GM12878 (cell line): ENCODE measurements at regions not wholly inside any gene's neighbourhood (a gene's known extent, or its start where the extent isn't known, plus 50 kb on each side); places are given as distances from the start of the nearest gene placed in this dataset.

Experiments
- ATAC-seq: fragments of 200-7000 bp; cut with Tn5 transposase; 3 replicates; pipeline ENCODE4 v1.9.1; 2020; ENCODE audit warnings: mild to moderate bottlenecking, moderate library complexity
- BruUV-seq: library from RNA; stranded (reverse); fragments of 400-500 nt; replicated peaks from 2 replicates; lab custom pipeline; 2021; lab: Mats Ljungman, UMichigan
- CTCF ChIA-PET: fragments of 300-600 bp; sonication (Branson Sonifier 250); formaldehyde crosslinking; extraction: SDS; loops from one replicate; lab custom pipeline; 2021; ENCODE audit warnings: inconsistent platforms; lab: Yijun Ruan, JAX
- POLR2A ChIA-PET: fragments of 350-600 bp; formaldehyde crosslinking; extraction: SDS; loops from one replicate; lab custom pipeline; 2021; ENCODE audit warnings: inconsistent platforms; lab: Charles Lee
- RAD21 ChIA-PET: fragments of 300-600 bp; sonication (Branson Sonifier 250); formaldehyde crosslinking; loops from one replicate; lab custom pipeline; 2023; ENCODE audit warnings: antibody characterized with exemption; ENCODE audit not compliant: unreplicated experiment; lab: Charles Lee
- SMC1A ChIA-PET: fragments of 300-600 bp; sonication (Branson Sonifier 250); formaldehyde crosslinking; loops from one replicate; lab custom pipeline; 2023; ENCODE audit not compliant: unreplicated experiment, uncharacterized antibody; lab: Charles Lee
- DNase-seq: peaks from one replicate; pipeline ENCODE4 v3.0.0-alpha.2; 2011; ENCODE audit warnings: low read depth, low spot score
- FAIRE-seq: peaks from 3 replicates; lab custom pipeline; 2011; peaks lifted over from hg19 to GRCh38; lab: Jason Lieb, UNC
- H2AFZ ChIP-seq: 2 replicates; pipeline ENCODE4 v1.6.0; 2011; ENCODE audit warnings: low read depth, low read length, control low read depth; ENCODE audit not compliant: control insufficient read depth
- H3K27ac ChIP-seq: 2 replicates; pipeline ENCODE4 v1.5.1; 2011; ENCODE audit warnings: control low read depth; ENCODE audit not compliant: control insufficient read depth, insufficient read depth
- H3K27me3 ChIP-seq, 2 experiments: replicated peaks in 1 of 2; 2 replicates each; pipeline versions ENCODE4 v1.6.0 to v1.6.1; 2011; ENCODE audit warnings: low read length in 1 of 2; ENCODE audit not compliant: control insufficient read depth in 2 of 2, insufficient read depth in 2 of 2
- H3K36me3 ChIP-seq, 2 experiments: 2 replicates each; pipeline ENCODE4 v1.5.1; 2011; ENCODE audit warnings: low read length in 1 of 2; ENCODE audit not compliant: control insufficient read depth in 2 of 2, insufficient read depth in 2 of 2
- H3K4me1 ChIP-seq: 2 replicates; pipeline ENCODE4 v1.6.1; 2011; ENCODE audit warnings: mild to moderate bottlenecking, low read length, moderate library complexity, mixed read lengths; ENCODE audit not compliant: control insufficient read depth, insufficient read depth
- H3K4me2 ChIP-seq: 2 replicates; pipeline ENCODE4 v1.6.0; 2011; ENCODE audit warnings: control low read depth; ENCODE audit not compliant: control insufficient read depth, insufficient read depth
- H3K4me3 ChIP-seq: fragments of 200-600 bp; sonication (generic); 2 replicates; pipeline ENCODE4 v1.5.1; 2016
- H3K79me2 ChIP-seq: 2 replicates; pipeline ENCODE4 v1.6.0; 2011; ENCODE audit warnings: low read length; ENCODE audit not compliant: control insufficient read depth, insufficient read depth
- H3K9ac ChIP-seq: 2 replicates; pipeline ENCODE4 v1.8.0; 2011; ENCODE audit warnings: low read length, control low read depth, mixed read lengths; ENCODE audit not compliant: control insufficient read depth, insufficient read depth
- H3K9me3 ChIP-seq: replicated peaks from 3 replicates; pipeline ENCODE4 v1.5.1; 2011; ENCODE audit warnings: mild to moderate bottlenecking, low read length; ENCODE audit not compliant: control insufficient read depth, insufficient read depth
- H4K20me1 ChIP-seq: 2 replicates; pipeline ENCODE4 v1.6.0; 2011; ENCODE audit not compliant: control insufficient read depth, insufficient read depth
- CHD2 ChIP-seq: IDR thresholded peaks from 2 replicates; pipeline ENCODE4 v1.6.1; 2011; ENCODE audit warnings: low read depth, low read length, improper control_type of control experiment, borderline replicate concordance
- EED ChIP-seq: sonication (generic); IDR thresholded peaks from 2 replicates; pipeline ENCODE4 v1.6.1; 2016; ENCODE audit warnings: antibody characterized with exemption, low read depth
- HDAC6 ChIP-seq: fragments of 200-600 bp; sonication (generic); IDR thresholded peaks from one replicate; pipeline ENCODE4 v1.8.0; 2017; ENCODE audit warnings: antibody characterized with exemption; ENCODE audit not compliant: unreplicated experiment
- IKZF1 ChIP-seq: fragments of 450-650 bp; conservative IDR thresholded peaks from 2 replicates; pipeline ENCODE4 v1.6.1; 2017; ENCODE audit warnings: antibody characterized with exemption, mild to moderate bottlenecking
- KDM1A ChIP-seq: fragments of 200-600 bp; sonication (generic); IDR thresholded peaks from 2 replicates; pipeline ENCODE4 v1.6.1; 2016; ENCODE audit warnings: borderline replicate concordance
- NFYB ChIP-seq: IDR thresholded peaks from 2 replicates; pipeline ENCODE4 v1.6.1; 2011; ENCODE audit warnings: low read depth, mild to moderate bottlenecking, low read length, improper control_type of control experiment, moderate library complexity; ENCODE audit not compliant: insufficient read depth
- RFX5 ChIP-seq: IDR thresholded peaks from 2 replicates; pipeline ENCODE4 v1.6.1; 2011; ENCODE audit warnings: low read depth, low read length, improper control_type of control experiment
- TBL1XR1 ChIP-seq: IDR thresholded peaks from 2 replicates; pipeline ENCODE4 v1.6.1; 2012; ENCODE audit warnings: low read depth, low read length, improper control_type of control experiment
- USF1 ChIP-seq: IDR thresholded peaks from 2 replicates; pipeline ENCODE4 v1.6.1; 2011; ENCODE audit warnings: borderline replicate concordance, low read depth, mild to moderate bottlenecking, moderate library complexity, mixed read lengths, low read length; ENCODE audit not compliant: insufficient read depth; ENCODE audit errors: extremely low read length
- WGBS: methylation state at CpG from one replicate; pipeline ENCODE4 v1.1.6; 2016; ENCODE audit warnings: low lambda C conversion rate; ENCODE audit not compliant: insufficient replicate concordance, insufficient coverage; ENCODE audit errors: missing lambda C conversion rate; 5-methylcytosine and 5-hydroxymethylcytosine counted together
- in situ Hi-C: fragments of 300-500 bp; cut with MboI; formaldehyde crosslinking; loops from 9 replicates; pipeline ENCODE4 v1.14.3; 2018; ENCODE audit warnings: mixed read lengths
- intact Hi-C: fragments of 100-400 bp; cut with micrococcal nuclease; formaldehyde crosslinking; loops from one replicate; pipeline ENCODE4 v1.14.2; 2022; ENCODE audit not compliant: unreplicated experiment

- CTCF ChIA-PET = interaction anchor here (2.3 kb wide), 1 partner anchor 77 kb away, joined by 4 read pairs; no protein-coding TSS in a partner anchor
- Histone ChIP-seq H3K27ac (no peak overlapping the region), H3K4me2 (no peak overlapping the region), H3K9ac (no peak overlapping the region), H3K9me3 (no peaks in the 10 kb centered on the region; the same call in 2 of the 3 replicates), H3K79me2 (no peaks in the 10 kb centered on the region), H3K27me3 (peaks cover 0 to 6% of the 10 kb centered on the region in 2 experiments; a peak in 2 of 4 replicates), H2AFZ (no peak overlapping the region), H3K4me1 (no peaks in the 10 kb centered on the region), H3K4me3 (no peak overlapping the region), H4K20me1 (no peaks in the 10 kb centered on the region), H3K36me3 (no peaks in the 10 kb centered on the region)
- SMC1A ChIA-PET = interaction anchor here (1.3 to 1.5 kb wide), 2 partner anchors 8 to 15 kb away, joined by 3 to 6 read pairs; no protein-coding TSS in a partner anchor
- TF ChIP-seq CHD2 (no peak), RFX5 (no peak), USF1 (no peak), TBL1XR1 (no peak), KDM1A (no peak), IKZF1 (no peak), EED (no peak), NFYB (no peak), HDAC6 (no peak)
- FAIRE-seq = no peak
- DNase-seq = no peak
- POLR2A ChIA-PET = no interaction called here
- no peak for ATAC-seq
- BruUV-seq = no TSS peak
- intact Hi-C loops (no loop called here), in situ Hi-C loops (no loop called here)
- 45% methylated on average over 14 of the region's 14 CpGs for WGBS
- RAD21 ChIA-PET = no interaction called here
These were observed 133.7 kb downstream of the SNX19 start for GRCh38 chr11:130782361-130783222.
